ENCODE measurements at regions not wholly inside any gene's neighbourhood (a gene's known extent, or its start where the extent isn't known, plus 50 kb on each side); places are given as distances from the start of the nearest gene placed in this dataset.

DNA sequence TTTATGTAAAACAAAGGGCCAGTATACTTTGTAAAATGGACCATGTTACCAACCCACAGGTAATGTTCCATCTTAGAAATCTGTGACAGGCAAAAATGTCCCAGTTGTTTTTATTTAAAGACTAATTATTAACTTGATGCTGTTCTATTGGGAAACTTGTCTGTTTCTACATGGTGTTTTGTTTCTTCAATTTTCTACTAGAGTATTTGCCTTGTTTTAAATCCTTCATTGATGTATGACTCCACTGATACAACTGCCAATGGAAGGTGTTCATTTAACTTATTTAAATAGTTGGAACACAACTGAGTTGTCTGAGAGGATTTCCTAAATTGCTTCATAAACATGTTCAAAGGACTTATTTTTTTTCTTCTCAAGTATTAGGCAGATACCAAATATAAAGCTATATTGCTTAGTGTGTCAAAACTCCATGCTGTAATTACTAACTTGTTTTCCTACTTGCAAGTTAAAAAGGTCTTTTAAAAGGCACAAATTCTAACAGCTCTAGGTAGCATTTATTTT is 152.0 kb upstream of the XPO1 start:
- no peak for DNase-seq (ENCODE audit: low spot score)
- intact Hi-C loops (cut with micrococcal nuclease; ENCODE audit: unreplicated experiment): no loop called here
- no peaks in the 10 kb centered on the region for H4K20me1 ChIP-seq (ENCODE audit: insufficient read depth, low read length)
- ChIA-PET POLR2A (no interaction called here), CTCF (ENCODE audit: unreplicated experiment) (no interaction called here)
- no TSS peak for BruUV-seq (replicated peaks)
- no peaks in the 10 kb centered on the region for H3K36me3 ChIP-seq (ENCODE audit: insufficient read depth, low read length)
- no peak overlapping the region for H3K4me3 ChIP-seq (ENCODE audit: low read depth, low read length, poor library complexity, severe bottlenecking)
- H2AFZ ChIP-seq (ENCODE audit: low read length): no peak overlapping the region
- no peaks in the 10 kb centered on the region for H3K79me2 ChIP-seq (ENCODE audit: insufficient read depth, low read depth, low read length)
- H3K27ac ChIP-seq (ENCODE audit: low read depth, low read length, poor library complexity, severe bottlenecking): no peak overlapping the region
- no peaks in the 10 kb centered on the region for H3K9me3 ChIP-seq (ENCODE audit: low read length)
- TF ChIP-seq EZH2phosphoT487 (IDR thresholded peaks at IDR 0.05; ENCODE audit: borderline replicate concordance, low read depth, low read length): no peak
- TF ChIP-seq, protein P1, sequence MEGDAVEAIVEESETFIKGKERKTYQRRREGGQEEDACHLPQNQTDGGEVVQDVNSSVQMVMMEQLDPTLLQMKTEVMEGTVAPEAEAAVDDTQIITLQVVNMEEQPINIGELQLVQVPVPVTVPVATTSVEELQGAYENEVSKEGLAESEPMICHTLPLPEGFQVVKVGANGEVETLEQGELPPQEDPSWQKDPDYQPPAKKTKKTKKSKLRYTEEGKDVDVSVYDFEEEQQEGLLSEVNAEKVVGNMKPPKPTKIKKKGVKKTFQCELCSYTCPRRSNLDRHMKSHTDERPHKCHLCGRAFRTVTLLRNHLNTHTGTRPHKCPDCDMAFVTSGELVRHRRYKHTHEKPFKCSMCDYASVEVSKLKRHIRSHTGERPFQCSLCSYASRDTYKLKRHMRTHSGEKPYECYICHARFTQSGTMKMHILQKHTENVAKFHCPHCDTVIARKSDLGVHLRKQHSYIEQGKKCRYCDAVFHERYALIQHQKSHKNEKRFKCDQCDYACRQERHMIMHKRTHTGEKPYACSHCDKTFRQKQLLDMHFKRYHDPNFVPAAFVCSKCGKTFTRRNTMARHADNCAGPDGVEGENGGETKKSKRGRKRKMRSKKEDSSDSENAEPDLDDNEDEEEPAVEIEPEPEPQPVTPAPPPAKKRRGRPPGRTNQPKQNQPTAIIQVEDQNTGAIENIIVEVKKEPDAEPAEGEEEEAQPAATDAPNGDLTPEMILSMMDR (conservative IDR thresholded peaks at IDR 0.05; ENCODE audit: low read length): no peak
- H3K9me2 ChIP-seq (ENCODE audit: insufficient read depth, low read length): no peaks in the 10 kb centered on the region
- peaks cover 8% of the 10 kb centered on the region for H3K4me1 ChIP-seq (ENCODE audit: insufficient read depth, low read length, poor library complexity, severe bottlenecking)
- no peak overlapping the region for H3K4me2 ChIP-seq (ENCODE audit: low read length)

DNA sequence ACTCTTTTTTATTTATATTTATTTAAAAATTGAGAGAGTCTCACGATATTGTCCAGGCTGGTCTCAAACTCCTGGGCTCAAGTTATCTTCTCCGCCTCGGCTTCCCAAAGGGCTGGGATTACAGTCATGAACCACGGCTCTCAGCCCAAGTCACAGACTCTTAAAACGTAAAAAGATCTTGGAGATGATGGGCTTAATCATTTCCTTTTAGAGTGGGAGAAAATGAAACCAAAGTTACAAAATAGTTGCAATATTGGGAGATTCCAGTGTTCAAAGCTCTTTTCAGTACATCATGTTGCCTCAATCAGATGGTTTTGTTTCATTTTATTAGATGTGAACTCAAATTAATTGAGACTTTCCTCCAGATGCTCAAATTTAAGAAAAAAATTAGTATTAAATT is 151.4 kb upstream of the XPO1 start:
- Histone ChIP-seq H3K27ac (ENCODE audit: low read depth, low read length, poor library complexity, severe bottlenecking) (no peak overlapping the region), H3K4me3 (ENCODE audit: low read depth, low read length, poor library complexity, severe bottlenecking) (no peak overlapping the region), H3K4me2 (ENCODE audit: low read length) (no peak overlapping the region), H3K9me3 (ENCODE audit: low read length) (no peaks in the 10 kb centered on the region), H4K20me1 (ENCODE audit: insufficient read depth, low read length) (no peaks in the 10 kb centered on the region), H3K36me3 (ENCODE audit: insufficient read depth, low read length) (no peaks in the 10 kb centered on the region), H2AFZ (ENCODE audit: low read length) (no peak overlapping the region), H3K79me2 (ENCODE audit: insufficient read depth, low read depth, low read length) (no peaks in the 10 kb centered on the region), H3K9me2 (ENCODE audit: insufficient read depth, low read length) (no peaks in the 10 kb centered on the region), H3K4me1 (ENCODE audit: insufficient read depth, low read length, poor library complexity, severe bottlenecking) (peaks cover 8% of the 10 kb centered on the region)
- ChIA-PET CTCF (ENCODE audit: unreplicated experiment) (no interaction called here), POLR2A (no interaction called here)
- no TSS peak for BruUV-seq (replicated peaks)
- TF ChIP-seq, protein P1 (conservative IDR thresholded peaks at IDR 0.05; ENCODE audit: low read length): no peak
- no peak for TF ChIP-seq EZH2phosphoT487 (IDR thresholded peaks at IDR 0.05; ENCODE audit: borderline replicate concordance, low read depth, low read length)
- intact Hi-C loops (cut with micrococcal nuclease; ENCODE audit: unreplicated experiment): no loop called here
- DNase-seq (ENCODE audit: low spot score): no peak

DNA sequence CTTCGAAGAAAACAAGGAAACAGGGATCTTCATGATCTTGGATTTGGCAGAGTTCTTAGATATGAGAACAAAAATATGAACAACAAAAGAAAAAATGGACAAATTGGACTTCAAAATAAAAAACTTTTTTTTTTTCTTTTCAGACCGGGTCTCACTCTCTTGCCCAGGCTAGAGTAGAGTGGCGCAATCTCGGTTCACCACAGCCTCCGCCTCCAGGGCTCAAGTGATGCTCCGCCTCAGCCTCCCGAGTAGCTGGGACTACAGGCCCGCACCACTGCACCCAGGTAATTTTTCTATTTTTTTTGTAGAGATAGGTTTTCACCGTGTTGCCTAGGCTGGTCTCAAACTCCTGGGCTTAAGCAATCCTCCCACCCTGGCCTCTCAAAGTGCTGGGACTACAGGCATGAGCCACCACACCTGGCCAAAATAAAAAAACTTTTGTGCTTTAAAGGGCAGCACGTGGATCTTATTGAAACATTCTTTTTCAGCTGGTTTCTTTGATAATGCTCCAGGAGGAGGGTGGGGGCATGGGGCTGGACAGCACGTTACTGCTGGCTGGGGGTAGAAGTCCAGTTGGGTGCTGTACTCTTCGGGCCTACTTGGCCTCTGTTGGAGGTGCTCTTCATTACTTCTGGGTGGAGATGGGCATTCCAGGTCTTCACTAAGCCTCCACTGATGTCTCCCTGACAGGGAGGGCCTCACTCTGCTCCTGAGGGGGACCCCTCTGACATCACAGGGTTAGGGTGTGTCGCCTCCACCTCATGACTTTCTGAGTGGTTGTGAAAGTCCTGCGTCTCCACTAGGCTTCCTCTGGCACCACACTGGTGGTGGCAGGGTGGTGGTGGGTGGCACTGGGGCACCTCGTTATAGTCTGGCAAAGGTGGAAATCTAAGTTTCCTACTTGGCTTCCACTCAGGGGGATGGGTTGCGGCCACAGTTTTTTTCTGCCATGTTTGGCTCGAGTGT is 150.5 kb upstream of the XPO1 start:
- POLR2A ChIA-PET: no interaction called here
- Histone ChIP-seq H3K9me2 (ENCODE audit: insufficient read depth, low read length) (no peaks in the 10 kb centered on the region), H3K9me3 (ENCODE audit: low read length) (no peaks in the 10 kb centered on the region), H3K4me1 (ENCODE audit: insufficient read depth, low read length, poor library complexity, severe bottlenecking) (no peaks in the 10 kb centered on the region), H4K20me1 (ENCODE audit: insufficient read depth, low read length) (no peaks in the 10 kb centered on the region), H2AFZ (ENCODE audit: low read length) (no peak overlapping the region), H3K4me3 (ENCODE audit: low read depth, low read length, poor library complexity, severe bottlenecking) (no peak overlapping the region), H3K79me2 (ENCODE audit: insufficient read depth, low read depth, low read length) (no peaks in the 10 kb centered on the region), H3K4me2 (ENCODE audit: low read length) (no peak overlapping the region), H3K27ac (ENCODE audit: low read depth, low read length, poor library complexity, severe bottlenecking) (no peak overlapping the region), H3K36me3 (ENCODE audit: insufficient read depth, low read length) (no peaks in the 10 kb centered on the region)
- CTCF ChIA-PET (ENCODE audit: unreplicated experiment): no interaction called here
- no peak for TF ChIP-seq EZH2phosphoT487 (IDR thresholded peaks at IDR 0.05; ENCODE audit: borderline replicate concordance, low read depth, low read length)
- TF ChIP-seq, protein P1 (conservative IDR thresholded peaks at IDR 0.05; ENCODE audit: low read length): no peak
- no peak for DNase-seq (ENCODE audit: low spot score)
- intact Hi-C loops (cut with micrococcal nuclease; ENCODE audit: unreplicated experiment): no loop called here
- BruUV-seq (replicated peaks): no TSS peak
